Uterus (tissue), 2 donors: ENCODE measurements at regions not wholly inside any gene's neighbourhood (a gene's known extent, or its start where the extent isn't known, plus 50 kb on each side); places are given as distances from the start of the nearest gene placed in this dataset.

Experiments used
- POLR2A ChIP-seq, 2 donors: fragments of 450-650 bp; IDR thresholded peaks; one replicate each; pipeline ENCODE4 v1.6.1; 2016; ENCODE audit warnings: antibody characterized with exemption in 2 of 2, mild to moderate bottlenecking in 1 of 2, moderate library complexity in 1 of 2
- TF ChIP-seq, protein P1 (sequence below), 4 experiments: fragments of 200-600 bp in 2 of 4; fragments of 450-650 bp in 2 of 4; sonication (generic) in 2 of 4; IDR thresholded peaks; one replicate each; pipeline ENCODE4 v1.5.1; 2016 to 2019; ENCODE audit warnings: antibody characterized with exemption in 4 of 4, mild to moderate bottlenecking in 2 of 4, moderate library complexity in 1 of 4

DNA sequence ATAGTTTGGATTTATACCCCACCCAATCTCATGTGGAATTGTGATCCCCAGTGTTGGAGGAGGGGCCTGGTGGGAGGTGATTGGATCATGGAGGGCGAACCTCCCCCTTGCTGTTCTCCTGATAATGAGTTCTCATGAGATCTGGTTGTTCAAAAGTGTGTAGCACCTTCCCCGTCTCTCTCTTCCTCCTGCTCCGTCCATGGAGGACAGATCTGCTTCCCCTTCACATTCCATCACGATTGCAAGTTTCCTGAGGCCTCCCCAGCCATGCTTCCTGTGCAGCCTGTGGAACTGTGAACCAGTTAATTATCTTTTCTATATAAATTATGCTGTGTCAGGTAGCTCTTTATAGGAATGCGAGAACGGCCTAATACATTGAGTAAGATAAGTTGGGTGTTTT, 518.8 kb upstream of the LCORL start:
- TF ChIP-seq POLR2A (IDR thresholded peaks at IDR 0.05), result no peak
- TF ChIP-seq, protein P1, sequence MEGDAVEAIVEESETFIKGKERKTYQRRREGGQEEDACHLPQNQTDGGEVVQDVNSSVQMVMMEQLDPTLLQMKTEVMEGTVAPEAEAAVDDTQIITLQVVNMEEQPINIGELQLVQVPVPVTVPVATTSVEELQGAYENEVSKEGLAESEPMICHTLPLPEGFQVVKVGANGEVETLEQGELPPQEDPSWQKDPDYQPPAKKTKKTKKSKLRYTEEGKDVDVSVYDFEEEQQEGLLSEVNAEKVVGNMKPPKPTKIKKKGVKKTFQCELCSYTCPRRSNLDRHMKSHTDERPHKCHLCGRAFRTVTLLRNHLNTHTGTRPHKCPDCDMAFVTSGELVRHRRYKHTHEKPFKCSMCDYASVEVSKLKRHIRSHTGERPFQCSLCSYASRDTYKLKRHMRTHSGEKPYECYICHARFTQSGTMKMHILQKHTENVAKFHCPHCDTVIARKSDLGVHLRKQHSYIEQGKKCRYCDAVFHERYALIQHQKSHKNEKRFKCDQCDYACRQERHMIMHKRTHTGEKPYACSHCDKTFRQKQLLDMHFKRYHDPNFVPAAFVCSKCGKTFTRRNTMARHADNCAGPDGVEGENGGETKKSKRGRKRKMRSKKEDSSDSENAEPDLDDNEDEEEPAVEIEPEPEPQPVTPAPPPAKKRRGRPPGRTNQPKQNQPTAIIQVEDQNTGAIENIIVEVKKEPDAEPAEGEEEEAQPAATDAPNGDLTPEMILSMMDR (IDR thresholded peaks at IDR 0.05), result no peak
